Stomach smooth muscle (tissue), 2 donors: ENCODE measurements at regions not wholly inside any gene's neighbourhood (a gene's known extent, or its start where the extent isn't known, plus 50 kb on each side); places are given as distances from the start of the nearest gene placed in this dataset.

Experiments used
- H3K27ac ChIP-seq: one replicate; pipeline ENCODE4 v1.7.0; 2013; ENCODE audit warnings: mild to moderate bottlenecking, low read length, inconsistent platforms
- H3K27me3 ChIP-seq, 2 donors: one replicate each; pipeline ENCODE4 v1.7.0; 2013; ENCODE audit warnings: low read length in 2 of 2; ENCODE audit not compliant: insufficient read depth in 2 of 2, control insufficient read depth in 1 of 2
- H3K36me3 ChIP-seq, 2 donors: one replicate each; pipeline ENCODE4 v1.7.0; 2013; ENCODE audit warnings: low read length in 2 of 2; ENCODE audit not compliant: control insufficient read depth in 2 of 2, insufficient read depth in 2 of 2
- H3K4me1 ChIP-seq: one replicate; pipeline ENCODE4 v1.7.0; 2013; ENCODE audit warnings: low read length; ENCODE audit not compliant: control insufficient read depth, insufficient read depth
- H3K4me3 ChIP-seq, 2 donors: one replicate each; pipeline ENCODE4 v1.7.0; 2013; ENCODE audit warnings: low read length in 2 of 2
- H3K9ac ChIP-seq, 2 donors: one replicate each; pipeline ENCODE4 v1.7.0; 2013; ENCODE audit warnings: low read length in 2 of 2, mild to moderate bottlenecking in 1 of 2
- H3K9me3 ChIP-seq, 2 donors: one replicate each; pipeline ENCODE4 v1.7.0; 2013; ENCODE audit warnings: low read length in 2 of 2; ENCODE audit not compliant: control insufficient read depth in 2 of 2
- donor health status: healthy.
- donor health status: Pancreatic carcinoma.

GRCh38 chr18:7319161-7319560 is 88.3 kb downstream of the LRRC30 start:
- Histone ChIP-seq H3K4me3 (no peak overlapping the region), H3K4me1 (peaks cover 2% of the 10 kb centered on the region), H3K27ac (no peak overlapping the region), H3K36me3 (no peaks in the 10 kb centered on the region), H3K9ac (no peak overlapping the region), H3K9me3 (no peaks in the 10 kb centered on the region), H3K27me3 (no peaks in the 10 kb centered on the region)

- Histone ChIP-seq H3K36me3 (no peaks in the 10 kb centered on the region), H3K27ac (no peak overlapping the region), H3K4me1 (peaks cover 2% of the 10 kb centered on the region), H3K9me3 (no peaks in the 10 kb centered on the region), H3K9ac (no peak overlapping the region), H3K4me3 (no peak overlapping the region), H3K27me3 (no peaks in the 10 kb centered on the region)
Observed at GRCh38 chr18:7321831-7322230, 90.9 kb downstream of the LRRC30 start.

- Histone ChIP-seq H3K36me3 (no peaks in the 10 kb centered on the region), H3K4me3 (no peak overlapping the region), H3K4me1 (peaks cover 2% of the 10 kb centered on the region), H3K9me3 (no peaks in the 10 kb centered on the region), H3K27me3 (no peaks in the 10 kb centered on the region), H3K27ac (no peak overlapping the region), H3K9ac (no peak overlapping the region)
Observed at GRCh38 chr18:7322817-7323485, 92.1 kb downstream of the LRRC30 start.

GRCh38 chr18:7325126-7325430 is 94.2 kb downstream of the LRRC30 start:
- Histone ChIP-seq H3K36me3 (no peaks in the 10 kb centered on the region), H3K27ac (no peak overlapping the region), H3K27me3 (no peaks in the 10 kb centered on the region), H3K4me3 (no peak overlapping the region), H3K9ac (no peak overlapping the region), H3K4me1 (peaks cover 2% of the 10 kb centered on the region), H3K9me3 (no peaks in the 10 kb centered on the region)

GRCh38 chr18:7329016-7329415 is 98.1 kb downstream of the LRRC30 start:
- H3K4me3 ChIP-seq, result no peak overlapping the region

GRCh38 chr18:7332452-7332851 is 101.6 kb downstream of the LRRC30 start:
- Histone ChIP-seq H3K27ac (no peak overlapping the region), H3K4me3 (no peak overlapping the region), H3K27me3 (no peaks in the 10 kb centered on the region), H3K4me1 (no peaks in the 10 kb centered on the region), H3K36me3 (no peaks in the 10 kb centered on the region), H3K9ac (no peak overlapping the region), H3K9me3 (no peaks in the 10 kb centered on the region)

More at GRCh38 chr18:7329016-7329415, 98.1 kb downstream of the LRRC30 start:
- Histone ChIP-seq H3K27ac (no peak overlapping the region), H3K4me1 (no peaks in the 10 kb centered on the region), H3K9ac (no peak overlapping the region), H3K27me3 (no peaks in the 10 kb centered on the region), H3K9me3 (no peaks in the 10 kb centered on the region), H3K36me3 (no peaks in the 10 kb centered on the region)

GRCh38 chr18:7333025-7333562 is 102.2 kb downstream of the LRRC30 start:
- H3K36me3 ChIP-seq, result no peaks in the 10 kb centered on the region
- H3K9ac ChIP-seq, result no peak overlapping the region
- no peak overlapping the region for H3K4me3 ChIP-seq
- H3K9me3 ChIP-seq, result no peaks in the 10 kb centered on the region
- H3K27ac ChIP-seq, result no peak overlapping the region
- H3K27me3 ChIP-seq, result no peaks in the 10 kb centered on the region
- H3K4me1 ChIP-seq, result no peaks in the 10 kb centered on the region

GRCh38 chr18:7334973-7335568 is 104.2 kb downstream of the LRRC30 start:
- H3K36me3 ChIP-seq, result no peaks in the 10 kb centered on the region
- no peaks in the 10 kb centered on the region for H3K27me3 ChIP-seq
- H3K9me3 ChIP-seq, result no peaks in the 10 kb centered on the region
- H3K27ac ChIP-seq, result no peak overlapping the region
- H3K9ac ChIP-seq, result no peak overlapping the region
- H3K4me3 ChIP-seq, result no peak overlapping the region
- H3K4me1 ChIP-seq, result no peaks in the 10 kb centered on the region

- H3K9ac ChIP-seq, result no peak overlapping the region
- H3K4me3 ChIP-seq, result no peak overlapping the region
- H3K9me3 ChIP-seq, result no peaks in the 10 kb centered on the region
- H3K27me3 ChIP-seq, result no peaks in the 10 kb centered on the region
- no peaks in the 10 kb centered on the region for H3K4me1 ChIP-seq
- H3K36me3 ChIP-seq, result no peaks in the 10 kb centered on the region
- H3K27ac ChIP-seq, result no peak overlapping the region
Observed at GRCh38 chr18:7336623-7337022, 105.7 kb downstream of the LRRC30 start.

GRCh38 chr18:7338846-7339245 is 108.0 kb downstream of the LRRC30 start:
- Histone ChIP-seq H3K27ac (no peak overlapping the region), H3K36me3 (no peaks in the 10 kb centered on the region), H3K4me3 (no peak overlapping the region), H3K27me3 (no peaks in the 10 kb centered on the region), H3K9ac (no peak overlapping the region), H3K4me1 (no peaks in the 10 kb centered on the region), H3K9me3 (no peaks in the 10 kb centered on the region)

GRCh38 chr18:7341581-7342337 is 110.9 kb downstream of the LRRC30 start:
- Histone ChIP-seq H3K4me1 (no peaks in the 10 kb centered on the region), H3K4me3 (no peak overlapping the region), H3K27me3 (no peaks in the 10 kb centered on the region), H3K36me3 (no peaks in the 10 kb centered on the region), H3K27ac (no peak overlapping the region), H3K9ac (no peak overlapping the region), H3K9me3 (no peaks in the 10 kb centered on the region)
